HFFc6 (cell line): ENCODE measurements at regions not wholly inside any gene's neighbourhood (a gene's known extent, or its start where the extent isn't known, plus 50 kb on each side); places are given as distances from the start of the nearest gene placed in this dataset.
A peak's percentile ranks its signal among the peaks of the same experiment; 100 is the strongest.

Experiments
- DNase-seq: peaks from one replicate; pipeline ENCODE4 v3.0.0-alpha.2; 2018
- H3K27ac Mint-ChIP-seq: 2 replicates; pipeline ENCODE4 v1.8.0; 2020; ENCODE audit warnings: mild to moderate bottlenecking, mixed read lengths
- H3K27me3 Mint-ChIP-seq: 2 replicates; pipeline ENCODE4 v1.8.0; 2021; ENCODE audit warnings: mild to moderate bottlenecking, moderate library complexity, mixed read lengths; ENCODE audit not compliant: insufficient read depth
- H3K36me3 Mint-ChIP-seq: 2 replicates; pipeline ENCODE4 v1.8.0; 2021; ENCODE audit warnings: low read depth, mixed read lengths
- H3K4me1 Mint-ChIP-seq: 2 replicates; pipeline ENCODE4 v1.8.0; 2020; ENCODE audit warnings: low read depth, mixed read lengths
- H3K4me3 Mint-ChIP-seq: 2 replicates; pipeline ENCODE4 v1.8.0; 2020; ENCODE audit warnings: mild to moderate bottlenecking, moderate library complexity, mixed read lengths
- H3K9me3 Mint-ChIP-seq: 2 replicates; pipeline ENCODE4 v1.8.0; 2020; ENCODE audit warnings: mild to moderate bottlenecking, mixed read lengths
- TF ChIP-seq, protein P1 (sequence below): fragments of 200-600 bp; sonication (generic); IDR thresholded peaks from 2 replicates; pipeline ENCODE4 v1.5.0; 2021; ENCODE audit warnings: antibody characterized with exemption, mild to moderate bottlenecking

DNA sequence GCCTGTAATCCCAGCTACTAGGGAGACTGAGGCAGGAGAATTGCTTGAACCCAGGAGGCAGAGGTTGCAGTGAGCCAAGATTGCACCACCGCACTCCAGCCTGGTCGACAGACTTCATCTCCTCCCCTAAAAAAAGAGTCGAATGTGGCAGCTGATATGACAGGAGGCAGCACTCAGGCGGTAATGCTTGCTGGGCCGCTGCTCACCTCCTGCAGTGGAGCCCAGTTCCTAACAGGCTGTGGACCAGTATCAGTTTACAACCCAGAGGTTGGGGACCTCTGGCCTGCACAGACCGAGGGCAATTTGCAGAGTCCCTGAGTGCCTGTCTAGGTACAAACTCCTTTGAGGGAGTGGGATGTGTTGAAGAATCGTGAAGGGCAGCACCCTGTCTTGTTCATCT is 136.2 kb downstream of the SMAD6 start:
- DNase-seq: no peak
- H3K27me3 Mint-ChIP-seq: no peaks in the 10 kb centered on the region
- H3K36me3 Mint-ChIP-seq: no peaks in the 10 kb centered on the region; the same call in 1 of the 2 replicates
- H3K4me1 Mint-ChIP-seq: peaks cover 52% of the 10 kb centered on the region
- TF ChIP-seq, protein P1, sequence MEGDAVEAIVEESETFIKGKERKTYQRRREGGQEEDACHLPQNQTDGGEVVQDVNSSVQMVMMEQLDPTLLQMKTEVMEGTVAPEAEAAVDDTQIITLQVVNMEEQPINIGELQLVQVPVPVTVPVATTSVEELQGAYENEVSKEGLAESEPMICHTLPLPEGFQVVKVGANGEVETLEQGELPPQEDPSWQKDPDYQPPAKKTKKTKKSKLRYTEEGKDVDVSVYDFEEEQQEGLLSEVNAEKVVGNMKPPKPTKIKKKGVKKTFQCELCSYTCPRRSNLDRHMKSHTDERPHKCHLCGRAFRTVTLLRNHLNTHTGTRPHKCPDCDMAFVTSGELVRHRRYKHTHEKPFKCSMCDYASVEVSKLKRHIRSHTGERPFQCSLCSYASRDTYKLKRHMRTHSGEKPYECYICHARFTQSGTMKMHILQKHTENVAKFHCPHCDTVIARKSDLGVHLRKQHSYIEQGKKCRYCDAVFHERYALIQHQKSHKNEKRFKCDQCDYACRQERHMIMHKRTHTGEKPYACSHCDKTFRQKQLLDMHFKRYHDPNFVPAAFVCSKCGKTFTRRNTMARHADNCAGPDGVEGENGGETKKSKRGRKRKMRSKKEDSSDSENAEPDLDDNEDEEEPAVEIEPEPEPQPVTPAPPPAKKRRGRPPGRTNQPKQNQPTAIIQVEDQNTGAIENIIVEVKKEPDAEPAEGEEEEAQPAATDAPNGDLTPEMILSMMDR: no peak
- no peaks in the 10 kb centered on the region for H3K9me3 Mint-ChIP-seq
- H3K27ac Mint-ChIP-seq: no peak overlapping the region
- no peak overlapping the region for H3K4me3 Mint-ChIP-seq

DNA sequence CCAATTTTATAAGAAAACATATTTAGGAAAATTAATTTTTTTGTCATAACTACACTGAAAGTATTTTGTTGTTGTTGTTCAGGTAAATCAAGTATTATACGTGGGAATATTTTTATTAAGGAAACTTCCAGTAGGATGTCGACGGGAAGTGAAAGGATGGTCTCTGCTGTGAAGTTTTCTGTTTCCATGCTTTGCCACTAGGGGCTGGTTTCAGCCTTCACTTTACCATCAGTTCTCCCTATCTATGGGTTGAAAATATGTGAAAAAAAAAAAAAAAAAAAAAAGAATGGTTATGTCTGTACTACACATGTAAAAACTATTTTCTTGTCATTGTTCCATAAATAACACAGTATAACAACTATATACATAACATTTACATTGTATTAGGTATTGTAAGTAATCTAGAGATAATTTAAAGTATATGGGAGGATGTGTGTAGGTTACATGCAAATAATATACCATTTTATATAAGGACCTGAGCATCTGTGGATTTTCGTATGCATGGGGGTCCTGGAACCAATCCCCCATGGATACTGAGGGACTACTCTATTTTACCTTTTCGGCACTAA is 136.7 kb downstream of the SMAD6 start:
- Mint-ChIP-seq H3K9me3 (no peaks in the 10 kb centered on the region), H3K27me3 (no peaks in the 10 kb centered on the region), H3K36me3 (no peaks in the 10 kb centered on the region; the same call in 1 of the 2 replicates), H3K4me3 (no peak overlapping the region), H3K4me1 (peaks cover 54% of the 10 kb centered on the region), H3K27ac (no peak overlapping the region; the same call in 1 of the 2 replicates)
- TF ChIP-seq, protein P1: peak; percentile 84
- peak; percentile 54 for DNase-seq

DNA sequence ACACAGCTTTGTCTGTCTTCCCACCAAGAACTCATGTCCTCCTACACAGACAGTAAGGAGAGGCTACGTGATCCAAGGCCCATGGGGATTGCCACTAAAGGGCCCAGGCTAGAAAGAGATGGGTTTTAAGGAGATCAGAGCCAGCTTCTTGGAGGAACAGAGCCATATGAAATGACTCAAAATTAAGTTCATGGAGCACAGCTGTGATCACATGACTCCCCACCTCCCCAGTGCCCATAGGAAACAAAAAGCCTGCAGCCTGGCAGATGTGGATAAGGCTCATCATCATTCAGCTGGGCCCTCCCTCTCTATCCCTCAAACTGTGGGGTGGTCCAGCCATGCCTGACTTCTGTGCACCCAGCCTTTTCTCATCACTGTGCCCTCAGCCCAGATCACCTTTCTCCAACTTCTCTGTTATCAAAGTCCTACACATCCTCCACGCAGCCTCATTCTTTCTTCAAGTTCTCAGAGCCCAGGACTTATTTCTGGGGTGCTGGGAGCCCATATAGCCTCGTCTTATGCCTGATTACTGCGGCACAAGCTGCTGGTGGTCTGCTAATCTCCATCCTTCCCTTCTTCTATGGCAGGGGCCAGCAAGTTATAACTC is 137.6 kb downstream of the SMAD6 start:
- Mint-ChIP-seq H3K36me3 (no peaks in the 10 kb centered on the region; the same call in 1 of the 2 replicates), H3K27ac (peak overlapping the region; percentile 43), H3K4me1 (peaks cover 58% of the 10 kb centered on the region), H3K4me3 (no peak overlapping the region), H3K9me3 (no peaks in the 10 kb centered on the region), H3K27me3 (no peaks in the 10 kb centered on the region)
- no peak for DNase-seq
- TF ChIP-seq, protein P1: no peak

DNA sequence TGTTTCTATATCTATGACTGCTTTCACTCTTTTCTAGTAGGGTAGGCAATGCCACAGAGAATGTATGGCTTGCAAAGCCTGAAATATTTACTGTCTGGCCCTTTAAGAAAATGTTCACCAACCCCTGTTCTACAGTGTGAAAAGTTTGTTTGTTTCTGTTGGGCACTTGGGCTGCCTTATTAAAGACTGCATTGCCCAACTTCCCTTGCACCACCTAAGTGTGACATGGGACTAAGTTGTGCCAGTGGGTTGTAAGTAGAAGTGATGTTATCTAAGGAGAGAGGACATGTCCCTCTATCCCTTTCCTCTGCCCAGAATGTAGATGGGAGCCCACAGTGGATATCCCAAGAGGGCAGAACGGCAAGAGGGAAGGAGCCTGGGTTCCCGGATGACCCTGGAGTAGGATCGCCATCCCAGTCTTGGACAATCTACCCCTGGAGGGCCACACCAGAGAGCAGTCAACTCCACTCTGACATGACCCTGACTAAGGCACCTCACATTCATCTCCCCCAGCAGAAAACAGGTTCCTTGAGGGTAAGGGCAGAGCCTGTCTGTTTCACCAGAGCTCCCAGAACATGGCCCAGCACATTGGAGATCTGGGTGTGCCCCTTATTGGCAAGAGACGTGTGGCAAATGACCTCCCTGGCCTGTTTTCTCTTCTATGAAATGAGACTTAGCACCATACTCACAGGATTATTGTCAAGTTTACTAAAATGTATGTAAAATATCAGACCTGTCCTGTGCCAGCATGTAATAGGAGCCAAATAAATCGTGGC is 138.8 kb downstream of the SMAD6 start:
- TF ChIP-seq, protein P1: no peak
- DNase-seq: no peak
- peaks cover 54% of the 10 kb centered on the region for H3K4me1 Mint-ChIP-seq
- peak overlapping the region; percentile 81 for H3K4me3 Mint-ChIP-seq
- no peaks in the 10 kb centered on the region for H3K36me3 Mint-ChIP-seq
- H3K9me3 Mint-ChIP-seq: no peaks in the 10 kb centered on the region
- H3K27me3 Mint-ChIP-seq: no peaks in the 10 kb centered on the region
- H3K27ac Mint-ChIP-seq: peak overlapping the region; percentile 98

DNA sequence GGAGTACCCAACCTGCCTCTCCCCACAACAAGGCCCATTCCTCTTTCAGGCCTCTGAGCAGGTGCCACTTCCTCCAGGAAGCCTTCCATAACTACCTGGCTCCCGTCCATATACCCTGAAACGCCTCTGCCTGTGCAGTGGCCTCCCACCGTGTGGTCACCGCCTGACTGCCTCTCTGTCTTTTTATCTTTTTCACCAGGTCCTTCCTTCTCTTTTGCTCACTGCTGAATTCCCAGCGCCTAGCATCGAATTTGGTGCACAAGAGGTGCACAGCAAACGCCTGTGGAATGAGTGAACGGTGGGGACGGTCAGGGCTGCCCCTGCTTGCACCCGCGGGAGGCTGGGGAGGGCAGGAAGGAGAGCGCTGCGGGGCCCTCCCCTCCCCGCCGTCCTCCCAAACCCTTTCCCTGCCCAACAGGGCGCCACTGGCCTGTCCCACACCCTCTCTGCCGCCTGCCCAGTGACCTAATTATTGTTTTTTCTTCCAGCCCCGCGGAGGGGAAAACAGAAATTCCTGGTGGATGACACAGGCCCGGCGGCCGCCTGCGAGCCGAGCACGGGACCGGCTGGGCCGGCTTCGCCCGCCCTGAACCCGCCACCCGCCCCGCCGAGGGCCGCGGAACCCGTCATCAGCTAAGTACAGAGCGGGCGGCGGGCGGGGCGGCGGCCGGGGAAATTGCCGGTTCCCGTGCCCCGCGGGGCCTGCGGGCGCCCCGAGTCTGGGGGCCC is 140.1 kb downstream of the SMAD6 start:
- H3K9me3 Mint-ChIP-seq: no peaks in the 10 kb centered on the region
- peaks cover 59% of the 10 kb centered on the region for H3K4me1 Mint-ChIP-seq
- H3K27me3 Mint-ChIP-seq: no peaks in the 10 kb centered on the region; the same call in 1 of the 2 replicates
- no peaks in the 10 kb centered on the region for H3K36me3 Mint-ChIP-seq
- peak; percentile 95 for DNase-seq
- H3K4me3 Mint-ChIP-seq: peak overlapping the region; percentile 81
- H3K27ac Mint-ChIP-seq: peak overlapping the region; percentile 98
- TF ChIP-seq, protein P1: 0 out of 2 replicates have a peak, but pooled peaks have one; percentile 11
